HFF-Myc (cell line): ENCODE measurements at regions not wholly inside any gene's neighbourhood (a gene's known extent, or its start where the extent isn't known, plus 50 kb on each side); places are given as distances from the start of the nearest gene placed in this dataset.

Experiments used
- DNase-seq: peaks from one replicate; pipeline ENCODE4 v3.0.0-alpha.2; 2011; ENCODE audit warnings: low read depth; ENCODE audit errors: extremely low read depth
- H3K4me3 ChIP-seq: replicated peaks from 2 replicates; pipeline ENCODE4 v1.5.1; 2011; ENCODE audit warnings: low read depth, mild to moderate bottlenecking, control low read depth, low read length
- TF ChIP-seq, protein P1 (sequence below): IDR thresholded peaks from 2 replicates; pipeline ENCODE4 v1.5.1; 2012; ENCODE audit warnings: mild to moderate bottlenecking, low read depth, low read length, control low read depth; ENCODE audit errors: missing control alignments

DNA sequence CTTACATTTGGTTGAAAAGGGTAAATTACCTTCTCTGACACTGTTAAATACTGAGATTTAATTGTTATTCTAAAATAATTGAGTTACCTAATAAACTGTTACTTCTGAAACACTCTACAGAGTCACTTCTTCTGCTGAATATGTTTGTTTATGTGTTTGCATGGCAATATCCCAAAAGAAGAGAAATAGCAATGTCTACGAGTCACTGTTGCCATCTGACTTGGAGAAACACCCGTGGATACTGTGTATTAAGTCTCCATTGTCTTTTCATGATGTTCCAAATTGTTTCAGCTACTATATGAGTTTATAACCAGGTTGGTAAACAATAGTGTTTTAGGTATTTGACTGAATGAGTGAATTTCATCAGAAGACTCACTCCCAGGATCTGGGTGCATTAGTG lies 754.2 kb upstream of the ID2 start:
- DNase-seq, result no peak
- no peak overlapping the region for H3K4me3 ChIP-seq
- TF ChIP-seq, protein P1, sequence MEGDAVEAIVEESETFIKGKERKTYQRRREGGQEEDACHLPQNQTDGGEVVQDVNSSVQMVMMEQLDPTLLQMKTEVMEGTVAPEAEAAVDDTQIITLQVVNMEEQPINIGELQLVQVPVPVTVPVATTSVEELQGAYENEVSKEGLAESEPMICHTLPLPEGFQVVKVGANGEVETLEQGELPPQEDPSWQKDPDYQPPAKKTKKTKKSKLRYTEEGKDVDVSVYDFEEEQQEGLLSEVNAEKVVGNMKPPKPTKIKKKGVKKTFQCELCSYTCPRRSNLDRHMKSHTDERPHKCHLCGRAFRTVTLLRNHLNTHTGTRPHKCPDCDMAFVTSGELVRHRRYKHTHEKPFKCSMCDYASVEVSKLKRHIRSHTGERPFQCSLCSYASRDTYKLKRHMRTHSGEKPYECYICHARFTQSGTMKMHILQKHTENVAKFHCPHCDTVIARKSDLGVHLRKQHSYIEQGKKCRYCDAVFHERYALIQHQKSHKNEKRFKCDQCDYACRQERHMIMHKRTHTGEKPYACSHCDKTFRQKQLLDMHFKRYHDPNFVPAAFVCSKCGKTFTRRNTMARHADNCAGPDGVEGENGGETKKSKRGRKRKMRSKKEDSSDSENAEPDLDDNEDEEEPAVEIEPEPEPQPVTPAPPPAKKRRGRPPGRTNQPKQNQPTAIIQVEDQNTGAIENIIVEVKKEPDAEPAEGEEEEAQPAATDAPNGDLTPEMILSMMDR, result no peak

DNA sequence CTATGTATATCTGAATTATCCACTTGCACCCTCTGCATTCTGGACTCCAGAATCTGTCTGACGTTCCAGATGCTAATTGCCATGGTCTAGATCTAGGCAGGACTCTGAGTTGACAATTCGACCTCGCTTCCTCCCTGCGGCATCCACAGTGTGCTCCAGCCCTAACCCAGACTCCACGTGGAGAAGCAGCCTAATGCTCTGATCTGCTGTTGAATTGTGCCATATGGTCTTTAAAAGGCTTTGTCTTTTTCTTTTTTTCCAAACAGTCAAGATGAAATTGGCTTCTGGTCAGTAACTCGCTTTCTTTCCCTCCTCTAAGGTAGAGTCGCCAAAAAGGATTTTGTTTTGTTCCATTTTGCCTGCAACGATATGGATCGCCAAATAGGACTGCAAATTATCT lies 752.6 kb upstream of the ID2 start:
- TF ChIP-seq, protein P1, result no peak
- H3K4me3 ChIP-seq, result no peak overlapping the region
- DNase-seq, result no peak

DNA sequence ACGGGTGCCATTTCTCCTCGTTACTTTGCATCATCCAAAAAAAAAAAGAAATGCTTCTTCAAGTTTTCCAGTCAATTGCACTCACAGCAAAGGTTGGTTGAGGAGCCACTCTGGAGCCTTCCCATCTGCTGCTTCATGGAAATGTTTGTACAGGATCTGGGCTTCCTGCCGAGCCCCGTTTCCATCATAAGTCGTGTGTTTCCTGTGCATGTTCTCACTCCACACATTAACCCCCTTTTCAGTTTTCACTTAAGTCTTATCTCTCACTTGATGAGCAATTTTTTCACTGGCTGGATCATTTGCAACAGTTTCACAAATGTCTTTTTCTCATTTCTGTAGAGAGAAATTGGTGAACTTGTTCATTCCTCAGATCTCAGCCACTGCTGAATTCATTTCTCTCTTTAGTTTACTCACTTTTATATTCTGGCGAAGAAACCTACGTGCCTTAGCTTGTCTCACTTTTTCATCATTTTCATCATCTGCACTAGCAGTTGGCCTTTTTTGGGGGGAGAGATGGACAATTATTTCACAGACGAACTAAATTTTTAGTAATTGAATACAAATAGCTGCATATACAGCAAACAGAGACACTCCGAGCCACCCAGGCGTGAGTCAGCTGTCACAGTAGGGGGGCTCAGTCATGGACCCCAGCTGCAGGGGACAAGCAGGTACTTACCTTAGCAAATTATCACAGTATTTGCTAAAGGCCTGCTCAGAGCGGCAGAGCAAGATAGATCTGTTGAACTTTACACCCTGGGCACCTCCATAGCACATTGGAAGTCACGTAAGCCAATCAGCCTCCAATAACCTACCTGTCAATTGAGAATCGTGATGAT lies 750.8 kb upstream of the ID2 start:
- H3K4me3 ChIP-seq, result no peak overlapping the region
- TF ChIP-seq, protein P1, result no peak
- no peak for DNase-seq

DNA sequence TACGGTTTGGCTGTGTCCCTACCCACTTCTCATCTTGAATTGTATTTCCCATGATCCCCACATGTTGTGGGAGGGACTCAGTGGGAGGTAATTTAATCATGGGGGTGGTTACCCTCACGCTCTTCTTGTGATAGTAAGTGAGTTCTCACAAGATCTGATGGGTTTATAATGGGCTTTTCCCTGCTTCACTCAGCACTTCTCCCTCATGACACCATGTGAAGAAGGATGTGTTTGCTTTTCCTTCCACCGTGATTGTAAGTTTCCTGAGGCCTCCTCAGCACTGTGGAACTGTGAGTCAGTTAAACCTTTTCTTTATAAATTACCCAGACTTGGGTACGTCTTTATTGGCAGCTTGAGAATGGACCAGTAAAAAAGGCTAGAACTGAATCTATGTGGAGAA lies 750.0 kb upstream of the ID2 start:
- no peak for DNase-seq
- no peak overlapping the region for H3K4me3 ChIP-seq
- TF ChIP-seq, protein P1, result no peak

DNA sequence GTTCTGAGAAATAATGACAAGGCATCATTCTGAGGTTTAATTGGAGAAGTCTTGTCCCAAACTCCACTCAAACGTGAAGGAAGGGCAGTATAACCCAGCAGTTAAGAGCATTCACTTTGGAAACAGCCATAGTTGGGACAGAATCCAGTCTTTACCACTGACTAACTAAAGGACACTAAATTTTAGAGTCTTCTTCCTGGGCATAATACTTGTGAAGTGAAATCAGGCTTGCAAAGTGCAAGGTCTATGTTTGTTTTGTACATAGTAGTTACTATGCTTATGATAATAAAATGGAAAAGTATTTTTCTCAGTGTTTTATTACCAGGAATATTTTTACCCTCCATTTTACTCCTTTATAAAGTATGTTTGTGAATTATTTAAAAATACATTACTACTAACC lies 748.2 kb upstream of the ID2 start:
- DNase-seq, result no peak

DNA sequence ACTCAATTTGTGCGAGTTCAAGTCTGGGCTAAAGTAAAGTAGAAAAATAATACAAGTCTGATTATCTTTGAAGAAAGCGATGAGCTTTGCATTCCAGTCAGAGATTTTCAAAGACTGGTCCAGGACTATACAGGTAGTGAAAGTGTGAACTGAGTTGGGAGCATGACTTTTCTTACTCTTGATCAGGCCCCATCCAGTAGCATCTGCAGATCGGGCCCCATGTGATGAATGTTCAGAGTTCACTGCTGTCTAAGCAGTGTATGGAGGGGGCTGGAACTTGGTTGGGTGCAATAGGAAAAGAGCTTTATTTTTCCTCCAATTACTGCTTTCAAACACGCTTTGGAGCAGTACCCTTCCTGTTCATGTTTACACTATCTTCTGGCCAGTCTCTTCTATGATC lies 747.4 kb upstream of the ID2 start:
- no peak for DNase-seq
- no peak overlapping the region for H3K4me3 ChIP-seq
- TF ChIP-seq, protein P1, result no peak

More for the DNA sequence above, 748.2 kb upstream of the ID2 start:
- TF ChIP-seq, protein P1, result no peak
- H3K4me3 ChIP-seq, result no peak overlapping the region

DNA sequence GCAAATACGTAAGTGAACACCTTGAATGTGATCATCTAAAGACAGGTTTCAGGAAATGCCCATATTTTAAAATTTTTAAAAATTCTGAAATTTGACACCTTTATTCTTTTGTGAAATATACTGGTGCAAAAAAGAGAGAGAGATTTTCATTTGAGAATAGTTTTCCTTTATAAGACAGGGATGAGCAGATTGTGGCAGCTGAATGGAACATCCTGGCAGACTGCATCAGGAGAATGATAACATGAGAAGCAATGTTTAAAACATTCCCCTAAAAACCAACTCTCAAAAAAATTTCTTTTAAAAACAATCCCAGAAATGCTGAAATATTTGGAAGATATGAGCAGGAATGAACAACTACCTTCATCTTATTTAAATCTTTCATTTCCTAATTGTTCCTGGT lies 744.8 kb upstream of the ID2 start:
- DNase-seq, result no peak
- H3K4me3 ChIP-seq, result no peak overlapping the region
- TF ChIP-seq, protein P1, result no peak
